PC-3 (cell line): ENCODE measurements at regions not wholly inside any gene's neighbourhood (a gene's known extent, or its start where the extent isn't known, plus 50 kb on each side); places are given as distances from the start of the nearest gene placed in this dataset.

Experiments used
- ATAC-seq: fragments of 200-7000 bp; cut with Tn5 transposase; 2 replicates; pipeline ENCODE4 v1.9.1; 2020; ENCODE audit warnings: mild to moderate bottlenecking, moderate library complexity
- BruUV-seq: library from RNA; stranded (reverse); fragments of 400-500 nt; replicated peaks from 2 replicates; lab custom pipeline; 2021; lab: Mats Ljungman, UMichigan
- CTCF ChIA-PET: fragments of 300-600 bp; sonication (Branson Sonifier 250); formaldehyde crosslinking; loops from one replicate; lab custom pipeline; 2022; ENCODE audit warnings: antibody characterized with exemption; lab: Charles Lee
- POLR2A ChIA-PET: fragments of 300-600 bp; sonication (Branson Sonifier 250); formaldehyde crosslinking; loops from one replicate; lab custom pipeline; 2022; ENCODE audit warnings: antibody characterized with exemption; ENCODE audit not compliant: unreplicated experiment; lab: Charles Lee
- DNase-seq: peaks from one replicate; pipeline ENCODE4 v3.0.0-alpha.2; 2015
- H2AFZ ChIP-seq: fragments of 300-600 bp; sonication (generic); 2 replicates; pipeline ENCODE4 v1.6.0; 2016; ENCODE audit warnings: antibody characterized with exemption, low read length
- H3F3A ChIP-seq: fragments of 300-600 bp; sonication (generic); one replicate; pipeline ENCODE4 v1.6.0; 2017; ENCODE audit warnings: antibody characterized with exemption, low read length, control low read depth, mild to moderate bottlenecking; ENCODE audit not compliant: unreplicated experiment
- H3K27ac ChIP-seq: fragments of 300-600 bp; sonication (generic); 2 replicates; pipeline ENCODE4 v1.5.1; 2016; ENCODE audit warnings: mild to moderate bottlenecking, low read length
- H3K27me3 ChIP-seq: fragments of 300-600 bp; sonication (generic); 2 replicates; pipeline ENCODE4 v1.6.1; 2016; ENCODE audit warnings: low read length, mixed read lengths
- H3K36me3 ChIP-seq: fragments of 300-600 bp; sonication (generic); 2 replicates; pipeline ENCODE4 v1.6.1; 2016; ENCODE audit warnings: low read depth, mixed run types, low read length, mixed read lengths
- H3K4me1 ChIP-seq: fragments of 300-600 bp; sonication (generic); 2 replicates; pipeline ENCODE4 v1.5.1; 2016; ENCODE audit warnings: low read length; ENCODE audit not compliant: insufficient read depth
- H3K4me2 ChIP-seq: fragments of 300-600 bp; sonication (generic); 2 replicates; pipeline ENCODE4 v1.6.0; 2016; ENCODE audit warnings: low read length
- H3K4me3 ChIP-seq: fragments of 300-600 bp; sonication (generic); 2 replicates; pipeline ENCODE4 v1.5.1; 2016; ENCODE audit warnings: mild to moderate bottlenecking, low read length, mixed read lengths
- H3K79me2 ChIP-seq: fragments of 300-600 bp; sonication (generic); 2 replicates; pipeline ENCODE4 v1.6.1; 2017; ENCODE audit warnings: low read length, mixed read lengths
- H3K9ac ChIP-seq: fragments of 300-600 bp; sonication (generic); 2 replicates; pipeline ENCODE4 v1.6.0; 2016; ENCODE audit warnings: mild to moderate bottlenecking, low read length
- H3K9me2 ChIP-seq: fragments of 300-600 bp; sonication (generic); replicated peaks from 2 replicates; pipeline ENCODE4 v1.6.1; 2016; ENCODE audit warnings: mixed run types, low read length, mixed read lengths
- H3K9me3 ChIP-seq: fragments of 300-600 bp; sonication (generic); 2 replicates; pipeline ENCODE4 v1.6.1; 2016; ENCODE audit warnings: low read length, mixed read lengths
- H4K20me1 ChIP-seq: fragments of 300-600 bp; sonication (generic); 2 replicates; pipeline ENCODE4 v1.6.1; 2016; ENCODE audit warnings: low read length, mixed read lengths
- EZH2 ChIP-seq: fragments of 300-600 bp; sonication (generic); IDR thresholded peaks from one replicate; pipeline ENCODE4 v1.6.1; 2017; ENCODE audit warnings: antibody characterized with exemption, mild to moderate bottlenecking, low read length; ENCODE audit not compliant: unreplicated experiment
- EZH2phosphoT487 ChIP-seq: fragments of 300-600 bp; sonication (generic); IDR thresholded peaks from 2 replicates; pipeline ENCODE4 v1.6.1; 2018; ENCODE audit warnings: mild to moderate bottlenecking, antibody characterized with exemption, low read length, borderline replicate concordance
- intact Hi-C: fragments of 100-400 bp; cut with micrococcal nuclease; formaldehyde crosslinking; loops from 2 replicates; pipeline ENCODE4 v1.9.0; 2023
- TF ChIP-seq, protein P1 (sequence below): fragments of 300-600 bp; sonication (generic); conservative IDR thresholded peaks from 2 replicates; pipeline ENCODE4 v1.5.1; 2017; ENCODE audit warnings: antibody characterized with exemption, low read depth, mild to moderate bottlenecking, low read length

- Histone ChIP-seq H3K79me2 (no peaks in the 10 kb centered on the region), H3K4me3 (no peak overlapping the region), H3K9me2 (no peaks in the 10 kb centered on the region; the same call in 1 of the 2 replicates), H3K4me1 (peaks cover 8% of the 10 kb centered on the region; the same call in 1 of the 2 replicates), H3K9me3 (no peaks in the 10 kb centered on the region), H4K20me1 (no peaks in the 10 kb centered on the region), H2AFZ (peak overlapping the region; percentile 18; the same call in 1 of the 2 replicates), H3K9ac (no peak overlapping the region), H3K4me2 (peak overlapping the region; percentile 25), H3F3A (no peaks in the 10 kb centered on the region), H3K36me3 (no peaks in the 10 kb centered on the region), H3K27ac (no peak overlapping the region), H3K27me3 (peaks cover 12% of the 10 kb centered on the region; the same call in 1 of the 2 replicates)
- CTCF ChIA-PET: interaction anchor here (0.7 kb wide), 1 partner anchor 337 kb away, joined by 3 read pairs; no protein-coding TSS in a partner anchor
- DNase-seq (peak; percentile 56), ATAC-seq (peak; percentile 66)
- no TSS peak for BruUV-seq
- intact Hi-C loops: no loop called here
- POLR2A ChIA-PET: interaction anchor here (0.5 to 0.6 kb wide), 2 partner anchors 46 to 168 kb away, joined by 4 to 6 read pairs; no protein-coding TSS in a partner anchor
- TF ChIP-seq, protein P1, sequence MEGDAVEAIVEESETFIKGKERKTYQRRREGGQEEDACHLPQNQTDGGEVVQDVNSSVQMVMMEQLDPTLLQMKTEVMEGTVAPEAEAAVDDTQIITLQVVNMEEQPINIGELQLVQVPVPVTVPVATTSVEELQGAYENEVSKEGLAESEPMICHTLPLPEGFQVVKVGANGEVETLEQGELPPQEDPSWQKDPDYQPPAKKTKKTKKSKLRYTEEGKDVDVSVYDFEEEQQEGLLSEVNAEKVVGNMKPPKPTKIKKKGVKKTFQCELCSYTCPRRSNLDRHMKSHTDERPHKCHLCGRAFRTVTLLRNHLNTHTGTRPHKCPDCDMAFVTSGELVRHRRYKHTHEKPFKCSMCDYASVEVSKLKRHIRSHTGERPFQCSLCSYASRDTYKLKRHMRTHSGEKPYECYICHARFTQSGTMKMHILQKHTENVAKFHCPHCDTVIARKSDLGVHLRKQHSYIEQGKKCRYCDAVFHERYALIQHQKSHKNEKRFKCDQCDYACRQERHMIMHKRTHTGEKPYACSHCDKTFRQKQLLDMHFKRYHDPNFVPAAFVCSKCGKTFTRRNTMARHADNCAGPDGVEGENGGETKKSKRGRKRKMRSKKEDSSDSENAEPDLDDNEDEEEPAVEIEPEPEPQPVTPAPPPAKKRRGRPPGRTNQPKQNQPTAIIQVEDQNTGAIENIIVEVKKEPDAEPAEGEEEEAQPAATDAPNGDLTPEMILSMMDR: no peak
- TF ChIP-seq EZH2phosphoT487: no peak
- no peak for TF ChIP-seq EZH2
Measured at GRCh38 chr14:55938249-55938791, 179.9 kb upstream of the PELI2 start.

GRCh38 chr14:55942076-55942654, 176.0 kb upstream of the PELI2 start:
- no peaks in the 10 kb centered on the region for H4K20me1 ChIP-seq
- ChIA-PET CTCF (interaction anchor here (0.5 kb wide), 2 partner anchors 17 to 292 kb away, joined by 3 to 13 read pairs; no protein-coding TSS in a partner anchor), POLR2A (no interaction called here)
- BruUV-seq: no TSS peak
- no peak overlapping the region for H3K4me2 ChIP-seq
- no peak overlapping the region for H3K27ac ChIP-seq
- H3K9me2 ChIP-seq: no peaks in the 10 kb centered on the region; the same call in 1 of the 2 replicates
- H3K9me3 ChIP-seq: no peaks in the 10 kb centered on the region
- DNase-seq (no peak), ATAC-seq (no peak)
- no peak overlapping the region for H2AFZ ChIP-seq
- no peaks in the 10 kb centered on the region for H3K36me3 ChIP-seq
- H3K9ac ChIP-seq: no peak overlapping the region
- TF ChIP-seq EZH2phosphoT487: no peak
- TF ChIP-seq, protein P1: no peak
- no peak for TF ChIP-seq EZH2
- 0 out of 2 replicates have a peak, but pooled peaks cover 9% of the 10 kb centered on the region for H3K27me3 ChIP-seq
- peaks cover 8% of the 10 kb centered on the region; the same call in 1 of the 2 replicates for H3K4me1 ChIP-seq
- H3K4me3 ChIP-seq: no peak overlapping the region
- intact Hi-C loops: no loop called here
- no peaks in the 10 kb centered on the region for H3K79me2 ChIP-seq
- no peaks in the 10 kb centered on the region for H3F3A ChIP-seq

DNA sequence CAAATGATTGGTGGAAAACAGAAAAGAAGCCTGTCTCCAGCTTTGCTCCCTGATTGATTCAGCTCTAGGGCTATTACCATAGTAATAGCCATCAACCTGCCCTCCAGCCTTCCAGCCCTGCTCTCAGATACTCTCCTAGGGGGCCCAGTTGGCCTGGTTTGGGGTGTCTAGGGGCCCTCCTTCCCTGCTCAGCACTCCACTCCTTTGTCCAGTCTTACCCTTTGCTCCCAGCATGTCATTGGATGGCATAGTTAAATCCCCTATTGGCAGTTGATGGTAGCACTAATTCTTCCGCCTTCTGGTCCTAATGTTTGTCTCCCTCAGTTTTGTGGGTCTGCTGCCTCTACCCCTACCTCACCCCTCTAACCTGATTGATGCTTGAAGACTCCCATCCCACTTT, 175.4 kb upstream of the PELI2 start:
- TF ChIP-seq EZH2phosphoT487: no peak
- TF ChIP-seq, protein P1: no peak
- no peak for TF ChIP-seq EZH2
- no peak overlapping the region for H3K4me2 ChIP-seq
- no peak for ATAC-seq

More for the DNA sequence above, 175.4 kb upstream of the PELI2 start:
- BruUV-seq: no TSS peak
- Histone ChIP-seq H3F3A (no peaks in the 10 kb centered on the region), H3K9me3 (no peaks in the 10 kb centered on the region), H3K36me3 (no peaks in the 10 kb centered on the region), H2AFZ (no peak overlapping the region), H3K4me3 (no peak overlapping the region), H3K79me2 (no peaks in the 10 kb centered on the region), H3K27me3 (peaks cover 6% of the 10 kb centered on the region; the same call in 1 of the 2 replicates), H3K4me1 (peaks cover 7% of the 10 kb centered on the region; the same call in 1 of the 2 replicates), H3K9ac (no peak overlapping the region), H3K27ac (no peak overlapping the region), H4K20me1 (no peaks in the 10 kb centered on the region), H3K9me2 (no peaks in the 10 kb centered on the region)
- ChIA-PET POLR2A (no interaction called here), CTCF (interaction anchor here (0.5 kb wide), 1 partner anchor 17 kb away, joined by 13 read pairs; no protein-coding TSS in a partner anchor)
- intact Hi-C loops: no loop called here
- DNase-seq: no peak
